ENCODE measurements at regions not wholly inside any gene's neighbourhood (a gene's known extent, or its start where the extent isn't known, plus 50 kb on each side); places are given as distances from the start of the nearest gene placed in this dataset.

DNA sequence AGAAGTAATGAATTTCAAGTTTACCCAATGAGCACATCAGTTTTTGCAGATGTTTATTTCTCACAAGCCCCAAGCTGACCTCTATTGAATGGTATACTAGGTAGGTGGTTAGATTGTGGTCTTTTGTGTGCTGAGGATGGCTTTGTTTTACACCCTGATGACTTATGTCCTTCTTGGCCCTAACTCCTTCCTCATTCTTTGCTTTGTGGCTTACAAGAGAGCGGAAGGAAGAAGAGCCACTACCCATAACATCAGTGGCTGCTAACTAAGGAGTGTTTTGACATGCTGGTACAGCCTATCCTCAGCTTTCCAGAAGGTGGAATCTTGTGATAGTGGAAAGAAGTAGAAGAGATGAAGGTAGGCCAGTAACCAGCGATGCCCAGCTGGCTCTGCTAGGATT is 85.7 kb upstream of the NTRK2 start:
- TF ChIP-seq, protein P1, sequence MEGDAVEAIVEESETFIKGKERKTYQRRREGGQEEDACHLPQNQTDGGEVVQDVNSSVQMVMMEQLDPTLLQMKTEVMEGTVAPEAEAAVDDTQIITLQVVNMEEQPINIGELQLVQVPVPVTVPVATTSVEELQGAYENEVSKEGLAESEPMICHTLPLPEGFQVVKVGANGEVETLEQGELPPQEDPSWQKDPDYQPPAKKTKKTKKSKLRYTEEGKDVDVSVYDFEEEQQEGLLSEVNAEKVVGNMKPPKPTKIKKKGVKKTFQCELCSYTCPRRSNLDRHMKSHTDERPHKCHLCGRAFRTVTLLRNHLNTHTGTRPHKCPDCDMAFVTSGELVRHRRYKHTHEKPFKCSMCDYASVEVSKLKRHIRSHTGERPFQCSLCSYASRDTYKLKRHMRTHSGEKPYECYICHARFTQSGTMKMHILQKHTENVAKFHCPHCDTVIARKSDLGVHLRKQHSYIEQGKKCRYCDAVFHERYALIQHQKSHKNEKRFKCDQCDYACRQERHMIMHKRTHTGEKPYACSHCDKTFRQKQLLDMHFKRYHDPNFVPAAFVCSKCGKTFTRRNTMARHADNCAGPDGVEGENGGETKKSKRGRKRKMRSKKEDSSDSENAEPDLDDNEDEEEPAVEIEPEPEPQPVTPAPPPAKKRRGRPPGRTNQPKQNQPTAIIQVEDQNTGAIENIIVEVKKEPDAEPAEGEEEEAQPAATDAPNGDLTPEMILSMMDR (IDR thresholded peaks at IDR 0.05; ENCODE audit: low read depth, low read length), result no peak
- DNase-seq (ENCODE audit: low read depth, low spot score), result no peak
- CTCF ChIA-PET, result no interaction called here
- H3K27ac ChIP-seq (ENCODE audit: low read depth, low read length), result no peak overlapping the region
- POLR2A ChIA-PET, result no interaction called here
- peaks cover 7% of the 10 kb centered on the region for H3K9me3 ChIP-seq (ENCODE audit: control insufficient read depth, insufficient read depth, low read length)
- H3K27me3 ChIP-seq (ENCODE audit: control insufficient read depth, insufficient read depth, low read length), result no peaks in the 10 kb centered on the region
- H3K4me3 ChIP-seq (ENCODE audit: low read depth, low read length), result no peak overlapping the region

DNA sequence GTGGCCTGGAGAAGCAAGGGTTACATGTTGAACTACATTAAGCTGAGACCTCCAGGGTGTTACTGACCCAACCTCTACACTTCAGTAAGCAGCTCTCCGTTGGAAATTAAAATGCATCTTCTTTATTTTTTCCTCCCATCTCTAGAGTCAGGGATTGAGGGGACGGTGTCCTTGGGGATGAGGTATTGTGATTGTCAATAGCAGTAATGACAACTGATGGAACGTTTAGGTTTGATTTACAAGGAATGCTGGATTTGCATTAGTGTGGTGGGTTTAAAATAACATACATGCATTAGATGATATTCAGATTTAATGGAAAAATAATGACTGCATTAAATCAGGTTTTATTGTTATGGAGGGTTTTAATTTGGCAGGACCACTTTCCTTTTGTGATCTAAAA is 82.9 kb upstream of the NTRK2 start:
- no peak overlapping the region for H3K4me3 ChIP-seq (ENCODE audit: low read depth, low read length)
- TF ChIP-seq, protein P1 (IDR thresholded peaks at IDR 0.05; ENCODE audit: low read depth, low read length), result no peak
- H3K27me3 ChIP-seq (ENCODE audit: control insufficient read depth, insufficient read depth, low read length), result no peaks in the 10 kb centered on the region
- DNase-seq (ENCODE audit: low read depth, low spot score), result no peak
- CTCF ChIA-PET, result no interaction called here
- H3K27ac ChIP-seq (ENCODE audit: low read depth, low read length), result no peak overlapping the region
- peaks cover 13% of the 10 kb centered on the region for H3K9me3 ChIP-seq (ENCODE audit: control insufficient read depth, insufficient read depth, low read length)
- POLR2A ChIA-PET, result no interaction called here

DNA sequence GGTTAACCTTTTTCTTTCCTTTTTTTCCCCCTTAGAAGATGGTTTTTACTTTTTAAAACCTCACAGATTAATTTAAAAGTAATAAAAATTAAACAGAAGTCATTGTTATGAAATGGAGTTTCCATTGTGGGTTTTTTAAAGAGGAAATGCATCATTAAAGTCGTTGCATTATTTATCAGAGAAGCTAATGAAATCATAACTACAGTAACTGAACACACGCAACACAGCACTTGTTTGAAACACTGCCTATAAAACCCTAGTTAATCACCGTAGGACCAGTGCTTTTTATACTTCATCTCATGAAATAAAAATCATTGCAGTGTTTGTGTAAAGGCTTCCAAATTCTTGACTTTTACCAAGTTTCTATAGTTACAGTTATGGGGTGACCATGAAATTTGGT is 82.4 kb upstream of the NTRK2 start:
- Histone ChIP-seq H3K4me3 (ENCODE audit: low read depth, low read length) (no peak overlapping the region), H3K9me3 (ENCODE audit: control insufficient read depth, insufficient read depth, low read length) (peaks cover 13% of the 10 kb centered on the region), H3K27ac (ENCODE audit: low read depth, low read length) (no peak overlapping the region), H3K27me3 (ENCODE audit: control insufficient read depth, insufficient read depth, low read length) (no peaks in the 10 kb centered on the region)
- TF ChIP-seq, protein P1 (IDR thresholded peaks at IDR 0.05; ENCODE audit: low read depth, low read length), result no peak
- POLR2A ChIA-PET, result no interaction called here
- CTCF ChIA-PET, result no interaction called here
- DNase-seq (ENCODE audit: low read depth, low spot score), result no peak

DNA sequence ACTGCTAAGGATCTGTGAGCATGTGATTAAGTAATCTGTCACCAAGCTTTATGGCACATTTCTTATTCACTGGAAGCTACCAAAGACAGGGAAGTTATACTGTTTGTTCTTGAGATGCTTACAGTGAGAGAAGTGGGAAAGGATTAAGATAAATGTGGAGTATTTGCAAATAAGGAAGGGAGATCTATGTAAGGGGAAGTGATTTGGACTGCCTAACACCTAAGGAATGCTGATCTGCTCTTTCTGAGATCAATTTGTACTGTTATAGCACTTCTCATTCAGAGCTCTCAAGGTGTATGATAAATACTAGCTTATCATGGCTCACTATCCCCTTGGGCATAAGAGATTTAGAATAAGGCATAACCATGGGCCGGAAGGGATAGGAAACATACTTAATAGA is 80.0 kb upstream of the NTRK2 start:
- Histone ChIP-seq H3K27me3 (ENCODE audit: control insufficient read depth, insufficient read depth, low read length) (no peaks in the 10 kb centered on the region), H3K9me3 (ENCODE audit: control insufficient read depth, insufficient read depth, low read length) (peaks cover 17% of the 10 kb centered on the region), H3K4me3 (ENCODE audit: low read depth, low read length) (no peak overlapping the region), H3K27ac (ENCODE audit: low read depth, low read length) (no peak overlapping the region)
- ChIA-PET POLR2A (no interaction called here), CTCF (no interaction called here)
- no peak for DNase-seq (ENCODE audit: low read depth, low spot score)
- TF ChIP-seq, protein P1 (IDR thresholded peaks at IDR 0.05; ENCODE audit: low read depth, low read length), result no peak

DNA sequence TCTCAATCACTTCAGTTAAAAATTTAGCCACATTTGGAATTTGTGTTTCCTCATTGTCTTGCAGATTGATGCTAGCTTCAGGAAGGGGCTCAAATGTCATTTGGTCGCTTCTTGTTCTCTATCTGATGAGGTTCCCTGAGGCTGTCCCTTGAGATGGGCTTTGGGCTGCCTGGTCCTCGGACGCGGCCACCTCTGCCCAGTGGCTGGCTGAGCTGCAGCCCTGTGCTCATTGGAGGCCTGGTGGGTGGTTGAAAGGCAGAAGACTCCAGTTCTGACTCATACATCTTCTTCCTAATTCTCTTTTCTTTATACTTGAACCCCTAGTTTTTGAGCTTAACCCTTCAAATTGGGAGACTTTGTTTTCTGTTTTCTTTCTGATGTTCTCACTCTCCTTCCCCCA is 78.8 kb upstream of the NTRK2 start:
- TF ChIP-seq, protein P1 (IDR thresholded peaks at IDR 0.05; ENCODE audit: low read depth, low read length), result no peak
- H3K27ac ChIP-seq (ENCODE audit: low read depth, low read length), result no peak overlapping the region
- H3K4me3 ChIP-seq (ENCODE audit: low read depth, low read length), result no peak overlapping the region
- DNase-seq (ENCODE audit: low read depth, low spot score), result no peak
- no peaks in the 10 kb centered on the region for H3K27me3 ChIP-seq (ENCODE audit: control insufficient read depth, insufficient read depth, low read length)
- H3K9me3 ChIP-seq (ENCODE audit: control insufficient read depth, insufficient read depth, low read length), result peaks cover 17% of the 10 kb centered on the region
- POLR2A ChIA-PET, result no interaction called here
- CTCF ChIA-PET, result no interaction called here

Measured in AG04450 (cell line).